Lung (tissue), 11 donors: ENCODE measurements at regions not wholly inside any gene's neighbourhood (a gene's known extent, or its start where the extent isn't known, plus 50 kb on each side); places are given as distances from the start of the nearest gene placed in this dataset.

Experiments used
- ATAC-seq: fragments of 200-7000 bp; cut with Tn5 transposase; one replicate; pipeline ENCODE4 v1.9.1; 2020; ENCODE audit warnings: moderate number of reproducible peaks; ENCODE audit not compliant: insufficient read depth, low FRiP score
- DNase-seq, 3 donors: peaks; one replicate each; pipeline ENCODE4 v3.0.0-alpha.2; 2013 to 2017
- H3K27ac ChIP-seq, 2 donors: one replicate each; pipeline ENCODE4 v1.5.1; 2013; ENCODE audit warnings: mild to moderate bottlenecking in 2 of 2, moderate library complexity in 2 of 2, control low read depth in 1 of 2, inconsistent platforms in 1 of 2, low read depth in 1 of 2, low read length in 1 of 2
- H3K27me3 ChIP-seq, 3 donors: one replicate each; pipeline ENCODE4 v1.5.1; 2013; ENCODE audit warnings: low read length in 2 of 3; ENCODE audit not compliant: control insufficient read depth in 3 of 3, insufficient read depth in 3 of 3
- H3K36me3 ChIP-seq, 4 donors: one replicate each; pipeline ENCODE4 v1.5.1; 2013; ENCODE audit warnings: low read length in 4 of 4, mild to moderate bottlenecking in 1 of 4, moderate library complexity in 1 of 4; ENCODE audit not compliant: control insufficient read depth in 4 of 4, insufficient read depth in 4 of 4
- H3K4me1 ChIP-seq, 5 donors: one replicate each; pipeline ENCODE4 v1.5.1; 2013; ENCODE audit warnings: low read length in 5 of 5, mild to moderate bottlenecking in 2 of 5, moderate library complexity in 1 of 5; ENCODE audit not compliant: control insufficient read depth in 5 of 5, insufficient read depth in 5 of 5
- H3K4me3 ChIP-seq: one replicate; pipeline ENCODE4 v1.5.1; 2013; ENCODE audit warnings: mild to moderate bottlenecking, control low read depth, moderate library complexity
- H3K9ac ChIP-seq, 2 donors: one replicate each; pipeline ENCODE4 v1.5.1; 2013; ENCODE audit warnings: low read length in 2 of 2, control low read depth in 1 of 2; ENCODE audit not compliant: insufficient read depth in 1 of 2
- H3K9me3 ChIP-seq, 4 donors: one replicate each; pipeline ENCODE4 v1.5.1; 2013; ENCODE audit warnings: low read length in 3 of 4, mild to moderate bottlenecking in 1 of 4, moderate library complexity in 1 of 4; ENCODE audit not compliant: control insufficient read depth in 4 of 4, insufficient read depth in 3 of 4
- WGBS, 2 donors: extraction: QIAGEN DNeasy Blood & Tissue Kit; methylation state at CpG; one replicate each; pipeline ENCODE4 v1.1.7; 2013; 5-methylcytosine and 5-hydroxymethylcytosine counted together
- TF ChIP-seq, protein P1 (sequence below): IDR thresholded peaks from 2 replicates; pipeline ENCODE4 v1.5.1; 2012; ENCODE audit warnings: mild to moderate bottlenecking; ENCODE audit errors: control extremely low read depth, extremely low read depth
- donor health status: control.
- donor health status: control.
- donor health status: Bipolar disorder and iron deficiency.
- donor health status: healthy.
- donor health status: DM: yes; HTN: yes; CAD: no.

DNA sequence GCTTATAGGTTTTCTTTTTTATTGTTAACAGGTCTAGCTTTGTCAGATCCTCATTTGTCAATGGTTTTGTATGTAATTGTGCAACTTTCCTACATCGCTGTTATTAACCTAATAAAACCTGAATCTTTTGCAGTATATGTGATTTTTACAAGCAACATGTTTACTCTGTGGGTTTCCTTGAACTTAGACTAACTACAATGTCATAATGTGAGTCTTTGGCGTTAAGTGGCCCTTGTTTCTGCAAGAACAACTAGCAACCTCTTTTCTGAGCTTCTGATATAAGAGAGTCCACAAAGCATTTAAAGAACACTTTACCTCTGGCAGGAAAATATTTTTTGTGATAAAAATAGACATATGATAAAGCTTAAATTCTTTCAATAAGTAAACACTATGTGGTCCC is 230.3 kb upstream of the CFAP20DC start:
- no peaks in the 10 kb centered on the region for H3K27me3 ChIP-seq
- 68 to 84% methylated on average over 2 of the region's 2 CpGs for WGBS, 2 donors
- ATAC-seq: no peak
- H3K4me1 ChIP-seq: no peaks in the 10 kb centered on the region
- H3K27ac ChIP-seq: no peak overlapping the region
- H3K9me3 ChIP-seq: peaks cover 0 to 2% (median 0%) of the 10 kb centered on the region in 4 donors
- H3K4me3 ChIP-seq: no peak overlapping the region
- TF ChIP-seq, protein P1, sequence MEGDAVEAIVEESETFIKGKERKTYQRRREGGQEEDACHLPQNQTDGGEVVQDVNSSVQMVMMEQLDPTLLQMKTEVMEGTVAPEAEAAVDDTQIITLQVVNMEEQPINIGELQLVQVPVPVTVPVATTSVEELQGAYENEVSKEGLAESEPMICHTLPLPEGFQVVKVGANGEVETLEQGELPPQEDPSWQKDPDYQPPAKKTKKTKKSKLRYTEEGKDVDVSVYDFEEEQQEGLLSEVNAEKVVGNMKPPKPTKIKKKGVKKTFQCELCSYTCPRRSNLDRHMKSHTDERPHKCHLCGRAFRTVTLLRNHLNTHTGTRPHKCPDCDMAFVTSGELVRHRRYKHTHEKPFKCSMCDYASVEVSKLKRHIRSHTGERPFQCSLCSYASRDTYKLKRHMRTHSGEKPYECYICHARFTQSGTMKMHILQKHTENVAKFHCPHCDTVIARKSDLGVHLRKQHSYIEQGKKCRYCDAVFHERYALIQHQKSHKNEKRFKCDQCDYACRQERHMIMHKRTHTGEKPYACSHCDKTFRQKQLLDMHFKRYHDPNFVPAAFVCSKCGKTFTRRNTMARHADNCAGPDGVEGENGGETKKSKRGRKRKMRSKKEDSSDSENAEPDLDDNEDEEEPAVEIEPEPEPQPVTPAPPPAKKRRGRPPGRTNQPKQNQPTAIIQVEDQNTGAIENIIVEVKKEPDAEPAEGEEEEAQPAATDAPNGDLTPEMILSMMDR: no peak
- H3K36me3 ChIP-seq: no peaks in the 10 kb centered on the region
- DNase-seq: peak in 1 of 3 donors; percentile 17
- no peak overlapping the region for H3K9ac ChIP-seq

DNA sequence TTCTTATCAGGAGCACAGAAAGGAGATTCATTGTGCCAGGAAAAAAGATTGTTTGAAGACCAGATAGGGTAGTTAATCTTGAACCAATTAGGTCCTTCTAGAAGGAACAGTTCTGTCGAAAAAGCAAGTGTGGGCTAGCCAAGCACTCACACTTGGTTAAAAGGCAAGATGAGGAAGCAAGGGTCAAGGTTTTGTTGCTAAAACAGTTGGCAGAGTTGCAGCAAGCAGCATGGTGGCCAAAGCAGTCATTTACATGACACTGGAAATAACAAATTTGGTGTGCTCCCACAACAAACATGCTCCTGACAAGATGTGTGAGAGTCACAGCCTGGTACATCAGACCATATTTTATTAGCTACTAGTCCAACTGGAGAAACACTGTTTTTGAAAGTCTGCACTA is 228.0 kb upstream of the CFAP20DC start:
- Histone ChIP-seq H3K9ac (no peak overlapping the region), H3K4me3 (no peak overlapping the region), H3K27me3 (no peaks in the 10 kb centered on the region), H3K9me3 (peaks cover 0 to 3% (median 0%) of the 10 kb centered on the region in 4 donors), H3K4me1 (no peaks in the 10 kb centered on the region), H3K36me3 (no peaks in the 10 kb centered on the region), H3K27ac (no peak overlapping the region)
- DNase-seq (peak; percentile 62 to 77 (median 66)), ATAC-seq (no peak)
- 51 to 64% methylated on average over 1 of the region's 1 CpG for WGBS, 2 donors
- TF ChIP-seq, protein P1: no peak

DNA sequence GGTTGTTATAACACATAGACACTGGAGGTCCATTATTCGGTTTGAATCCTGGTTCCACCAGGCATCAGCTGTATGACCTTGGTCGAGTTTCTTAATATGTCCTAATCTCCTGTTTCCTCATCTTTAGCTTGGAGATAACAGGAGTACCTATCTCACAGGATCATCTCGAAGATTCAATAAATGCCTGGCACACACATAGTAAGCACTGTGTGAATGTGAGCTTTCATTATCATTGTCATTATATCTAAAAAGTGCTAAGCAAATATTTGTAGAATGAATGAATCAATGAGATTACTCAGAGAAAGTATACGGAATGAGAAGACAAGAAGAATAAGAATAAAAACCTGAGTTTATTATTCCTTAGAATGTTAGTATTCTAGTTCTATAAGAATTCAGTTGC is 227.4 kb upstream of the CFAP20DC start:
- peaks cover 0 to 3% (median 0%) of the 10 kb centered on the region in 4 donors for H3K9me3 ChIP-seq
- DNase-seq (no peak), ATAC-seq (no peak)
- WGBS, 2 donors: 82 to 83% methylated on average over 4 of the region's 4 CpGs
- no peak overlapping the region for H3K4me3 ChIP-seq
- H3K27me3 ChIP-seq: no peaks in the 10 kb centered on the region
- TF ChIP-seq, protein P1: no peak
- H3K4me1 ChIP-seq: no peaks in the 10 kb centered on the region
- H3K9ac ChIP-seq: no peak overlapping the region
- no peak overlapping the region for H3K27ac ChIP-seq
- H3K36me3 ChIP-seq: no peaks in the 10 kb centered on the region

DNA sequence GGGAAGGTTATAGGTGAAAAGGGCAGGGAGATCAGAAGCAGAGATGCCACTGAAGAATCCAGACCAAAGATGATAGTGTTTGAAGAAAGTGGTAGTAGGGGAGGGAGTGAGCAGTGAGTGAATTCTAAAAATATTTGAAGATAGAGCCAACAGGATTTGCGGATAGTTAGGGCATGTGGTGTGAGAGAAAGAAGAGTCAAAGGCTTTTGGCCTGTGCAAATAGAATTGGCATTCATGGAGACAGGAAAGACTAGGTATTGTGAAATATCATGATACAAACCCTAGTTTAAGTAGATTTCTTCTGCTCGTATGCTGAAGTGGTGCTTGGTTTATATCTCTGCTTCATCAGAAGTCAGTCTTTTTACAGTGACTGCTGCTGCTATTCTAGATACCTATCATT is 224.2 kb upstream of the CFAP20DC start:
- 58 to 61% methylated on average over 2 of the region's 2 CpGs for WGBS, 2 donors
- H3K27ac ChIP-seq: no peak overlapping the region
- ATAC-seq: no peak

More for the DNA sequence above, 224.2 kb upstream of the CFAP20DC start:
- H3K4me1 ChIP-seq: no peaks in the 10 kb centered on the region
- TF ChIP-seq, protein P1: no peak
- peaks cover 0 to 3% (median 0%) of the 10 kb centered on the region in 4 donors for H3K9me3 ChIP-seq
- H3K27me3 ChIP-seq: no peaks in the 10 kb centered on the region
- H3K36me3 ChIP-seq: no peaks in the 10 kb centered on the region
- H3K4me3 ChIP-seq: no peak overlapping the region
- DNase-seq: no peak
- H3K9ac ChIP-seq: no peak overlapping the region
